ENCODE measurements at regions not wholly inside any gene's neighbourhood (a gene's known extent, or its start where the extent isn't known, plus 50 kb on each side); places are given as distances from the start of the nearest gene placed in this dataset.

GRCh38 chr4:137806420-137806819 lies 274.1 kb upstream of the PCDH18 start:
- H3K9me2 ChIP-seq (ENCODE audit: insufficient read depth), result no peaks in the 10 kb centered on the region
- ATAC-seq (no peak), DNase-seq (ENCODE audit: low spot score) (no peak)
- H3K4me2 ChIP-seq, result no peak overlapping the region
- H3K4me1 Mint-ChIP-seq, result no peaks in the 10 kb centered on the region
- H3K4me1 ChIP-seq (ENCODE audit: insufficient read depth), result no peaks in the 10 kb centered on the region
- no peaks in the 10 kb centered on the region for H3K36me3 ChIP-seq (ENCODE audit: insufficient read depth)
- no peak overlapping the region for H3K27ac ChIP-seq (ENCODE audit: low read depth)
- no peaks in the 10 kb centered on the region for H3F3A ChIP-seq (replicated peaks; ENCODE audit: low read depth)
- peaks cover 2% of the 10 kb centered on the region for H3K27me3 Mint-ChIP-seq (ENCODE audit: insufficient read depth, low read depth, poor library complexity)
- no peaks in the 10 kb centered on the region for H3K27me3 ChIP-seq (ENCODE audit: insufficient read depth)
- no peak overlapping the region for H2AFZ ChIP-seq
- H3K4me3 Mint-ChIP-seq, result no peak overlapping the region
- H3K4me3 ChIP-seq, result no peak overlapping the region
- H4K20me1 ChIP-seq (replicated peaks; ENCODE audit: insufficient read depth), result no peaks in the 10 kb centered on the region
- H3K79me2 ChIP-seq (replicated peaks; ENCODE audit: insufficient read depth), result no peaks in the 10 kb centered on the region
- no peaks in the 10 kb centered on the region for H3K36me3 Mint-ChIP-seq (ENCODE audit: low read depth)
- TF ChIP-seq REST (IDR thresholded peaks at IDR 0.05; ENCODE audit: unreplicated experiment) (no peak), JUNB (IDR thresholded peaks at IDR 0.05; ENCODE audit: unreplicated experiment) (no peak), POLR2AphosphoS5 (IDR thresholded peaks at IDR 0.05; ENCODE audit: low read depth) (no peak), ZNF462 (CRISPR knock-in tag; IDR thresholded peaks at IDR 0.05) (no peak), NANOG (IDR thresholded peaks at IDR 0.05; ENCODE audit: borderline replicate concordance) (no peak), EZH2 (IDR thresholded peaks at IDR 0.05; ENCODE audit: low read depth, unreplicated experiment) (no peak), STAT1 (IDR thresholded peaks at IDR 0.05; ENCODE audit: unreplicated experiment) (no peak), CTCF (conservative IDR thresholded peaks at IDR 0.05; ENCODE audit: low read depth in 2 of 2) (no peak), EZH2phosphoT487 (IDR thresholded peaks at IDR 0.05; ENCODE audit: unreplicated experiment) (no peak), CREB1 (CRISPR knock-in tag; IDR thresholded peaks at IDR 0.05; ENCODE audit: low read depth) (no peak), ZNF114 (CRISPR knock-in tag; IDR thresholded peaks at IDR 0.05) (no peak)
- H3K9me3 Mint-ChIP-seq, result no peaks in the 10 kb centered on the region
- no peak overlapping the region for H3K27ac Mint-ChIP-seq
